ENCODE measurements at regions not wholly inside any gene's neighbourhood (a gene's known extent, or its start where the extent isn't known, plus 50 kb on each side); places are given as distances from the start of the nearest gene placed in this dataset. TPM values are rescaled to one million over a fixed set of nuclear protein-coding genes. Genes with fewer than 3 reads are reported as not detected.
"Not testable (repeated sequence)": the region's sequence is repeated elsewhere in the genome, so short reads cannot be mapped to it uniquely, and the experiment has no call there.

DNA sequence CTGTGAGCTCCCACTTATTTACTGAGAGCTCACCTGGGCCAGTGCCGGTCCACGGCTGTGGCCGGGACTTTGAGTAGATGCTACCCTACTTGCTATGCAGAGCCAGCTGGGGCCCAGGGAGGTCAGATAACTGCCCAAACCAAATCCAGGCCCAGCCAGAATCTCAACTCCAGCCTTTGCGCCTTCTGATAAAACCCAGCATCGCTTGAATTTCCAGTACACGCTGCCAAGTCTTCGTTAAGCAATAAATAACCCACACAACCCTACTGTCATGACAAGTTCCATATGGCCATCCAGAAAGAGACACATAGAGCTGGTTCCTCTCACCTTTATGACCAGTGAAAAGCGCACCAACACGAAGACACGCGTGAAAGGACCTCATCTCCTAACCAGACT is 55.6 kb upstream of the SPN start:
- Mint-ChIP-seq H3K27ac (peak overlapping the region in 6 of 7 donors; percentile 2 to 67 (median 24)), H3K4me3 (peak overlapping the region in 2 of 8 donors; percentile 8 to 29), H3K36me3 (peaks cover 4 to 11% of the 10 kb centered on the region in 2 donors), H3K4me1 (peaks cover 14 to 49% (median 29%) of the 10 kb centered on the region in 4 donors)
- DNase-seq; H3K4me1 ChIP-seq (ENCODE audit: insufficient read depth, low read length); intact Hi-C loops (cut with micrococcal nuclease); H3K27ac ChIP-seq (ENCODE audit: low read depth, low read length); H3K9me3 ChIP-seq (ENCODE audit: control insufficient read depth in 1 of 2, low read length in 2 of 2); H3K9me3 Mint-ChIP-seq; CTCF ChIA-PET (ENCODE audit: partially characterized antibody); POLR2A ChIA-PET (ENCODE audit: partially characterized antibody); H3K4me3 ChIP-seq (ENCODE audit: low read length in 2 of 2); H3K27me3 ChIP-seq (ENCODE audit: insufficient read depth, low read length); H3K27me3 Mint-ChIP-seq; H3K36me3 ChIP-seq (ENCODE audit: insufficient read depth, low read length): not testable (repeated sequence)

DNA sequence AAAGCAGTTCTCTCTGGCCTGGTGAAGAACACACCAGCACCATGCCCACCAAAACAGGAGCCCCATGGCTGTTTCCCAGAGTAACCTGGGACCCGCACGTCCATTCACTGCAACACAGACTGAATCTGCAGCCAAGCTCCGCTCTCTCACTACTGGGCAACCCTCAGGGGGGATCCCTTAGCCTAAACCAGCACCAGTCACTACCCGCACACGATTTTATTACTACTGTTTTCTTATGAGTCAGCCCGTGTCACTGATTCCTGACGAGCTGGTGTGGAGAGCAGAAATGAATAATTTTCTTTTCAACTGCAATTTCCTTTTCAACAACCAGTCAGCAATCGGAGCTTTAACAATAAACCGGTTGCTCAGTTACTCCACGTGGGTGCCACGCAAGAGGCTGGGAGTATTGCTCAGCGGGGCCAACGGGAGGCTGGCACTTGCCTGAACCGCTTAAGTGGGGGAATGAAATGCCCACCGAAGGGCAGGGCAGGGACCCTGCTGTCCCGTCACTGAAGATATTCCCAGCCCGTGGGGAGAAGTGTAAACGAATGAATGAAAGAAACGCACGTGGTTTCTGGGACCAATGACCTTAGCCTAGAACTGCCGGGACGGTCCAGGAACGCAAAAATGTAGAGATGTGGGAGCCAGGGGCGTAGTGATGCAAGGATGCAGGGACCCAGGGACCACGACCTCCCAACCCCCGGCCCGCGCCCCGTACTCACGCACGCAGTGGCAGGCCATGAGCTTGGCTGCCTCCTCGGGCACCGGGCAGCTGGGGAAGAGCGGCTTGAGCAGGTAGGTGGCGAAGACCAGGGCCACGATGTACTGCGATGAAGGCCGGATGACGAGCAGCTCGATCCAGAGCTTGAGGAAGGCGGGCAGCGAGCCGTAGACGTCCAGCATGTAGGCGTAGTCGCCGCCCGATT is 50.4 kb upstream of the SPN start:
- Histone ChIP-seq H3K27ac (ENCODE audit: low read depth, low read length) (peak overlapping the region; percentile 72), H3K4me3 (ENCODE audit: low read length in 2 of 2) (peak overlapping the region; percentile 29 to 89)
- H3K9me3 Mint-ChIP-seq; H3K27me3 Mint-ChIP-seq; H3K4me1 ChIP-seq (ENCODE audit: insufficient read depth, low read length); H3K36me3 ChIP-seq (ENCODE audit: insufficient read depth, low read length); H3K36me3 Mint-ChIP-seq; CTCF ChIA-PET (ENCODE audit: partially characterized antibody); H3K9me3 ChIP-seq (ENCODE audit: control insufficient read depth in 1 of 2, low read length in 2 of 2); H3K27me3 ChIP-seq (ENCODE audit: insufficient read depth, low read length): not testable (repeated sequence)
- intact Hi-C loops (cut with micrococcal nuclease) = loop anchor here (2.0 kb wide), 1 partner anchor 50 kb away; the partner anchor contains the start of gene SPN
- H3K27ac Mint-ChIP-seq = peak overlapping the region; percentile 88 to 96 (median 92)
- POLR2A ChIA-PET (ENCODE audit: partially characterized antibody) = interaction anchor here (0.6 to 1.4 kb wide), 4 partner anchors 50 to 189 kb away, joined by 3 to 6 read pairs (median 3); partner anchors contain the start of gene SPN
- H3K4me1 Mint-ChIP-seq = peaks cover 7 to 32% (median 19%) of the 10 kb centered on the region in 4 donors
- peak; percentile 41 to 65 (median 58) for DNase-seq
- peak overlapping the region; percentile 87 to 99 (median 92) for H3K4me3 Mint-ChIP-seq

Small RNAs in the stretch of these regions (microRNA-seq; reads per million reads assigned to microRNA genes)
- not detected for gene MIR3680-2 (ENCODE audit: borderline microRNAs expressed, borderline number of aligned reads, borderline replicate concordance)
